Hepatocyte (in vitro differentiated cells): ENCODE measurements at regions not wholly inside any gene's neighbourhood (a gene's known extent, or its start where the extent isn't known, plus 50 kb on each side); places are given as distances from the start of the nearest gene placed in this dataset.

Source experiments
- EZH2 ChIP-seq: fragments of 200-600 bp; sonication (generic); IDR thresholded peaks from 2 replicates; pipeline ENCODE4 v1.6.1; 2016; ENCODE audit warnings: antibody characterized with exemption, mild to moderate bottlenecking, borderline replicate concordance
- EZH2phosphoT487 ChIP-seq: fragments of 200-600 bp; sonication (generic); IDR thresholded peaks from one replicate; pipeline ENCODE4 v1.6.1; 2018; ENCODE audit warnings: antibody characterized with exemption, mild to moderate bottlenecking, low read depth, moderate library complexity; ENCODE audit not compliant: unreplicated experiment, severe bottlenecking
- TF ChIP-seq, protein P1 (sequence below): fragments of 200-600 bp; sonication (generic); IDR thresholded peaks from 2 replicates; pipeline ENCODE4 v1.5.1; 2016; ENCODE audit warnings: antibody characterized with exemption, mild to moderate bottlenecking; ENCODE audit not compliant: poor library complexity

DNA sequence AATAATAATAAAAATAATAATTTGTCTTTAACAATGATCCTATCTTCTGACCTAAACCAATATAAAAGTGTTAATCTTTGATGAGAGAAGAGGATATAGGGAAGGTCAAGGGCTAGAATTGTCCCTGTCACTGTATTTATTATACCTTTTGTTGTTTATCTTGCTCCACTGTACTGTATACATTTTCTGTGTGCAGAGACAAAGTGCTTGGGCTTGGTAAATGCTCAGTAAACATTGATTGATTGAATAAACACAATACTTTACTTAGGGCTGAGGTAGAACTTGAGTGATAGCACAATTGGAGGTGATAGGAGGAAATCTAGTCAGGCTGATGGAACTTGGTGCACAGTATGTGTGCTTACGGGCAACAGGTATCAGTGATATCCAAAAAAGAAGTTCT is 161.2 kb downstream of the ARRDC3 start:
- TF ChIP-seq, protein P1, sequence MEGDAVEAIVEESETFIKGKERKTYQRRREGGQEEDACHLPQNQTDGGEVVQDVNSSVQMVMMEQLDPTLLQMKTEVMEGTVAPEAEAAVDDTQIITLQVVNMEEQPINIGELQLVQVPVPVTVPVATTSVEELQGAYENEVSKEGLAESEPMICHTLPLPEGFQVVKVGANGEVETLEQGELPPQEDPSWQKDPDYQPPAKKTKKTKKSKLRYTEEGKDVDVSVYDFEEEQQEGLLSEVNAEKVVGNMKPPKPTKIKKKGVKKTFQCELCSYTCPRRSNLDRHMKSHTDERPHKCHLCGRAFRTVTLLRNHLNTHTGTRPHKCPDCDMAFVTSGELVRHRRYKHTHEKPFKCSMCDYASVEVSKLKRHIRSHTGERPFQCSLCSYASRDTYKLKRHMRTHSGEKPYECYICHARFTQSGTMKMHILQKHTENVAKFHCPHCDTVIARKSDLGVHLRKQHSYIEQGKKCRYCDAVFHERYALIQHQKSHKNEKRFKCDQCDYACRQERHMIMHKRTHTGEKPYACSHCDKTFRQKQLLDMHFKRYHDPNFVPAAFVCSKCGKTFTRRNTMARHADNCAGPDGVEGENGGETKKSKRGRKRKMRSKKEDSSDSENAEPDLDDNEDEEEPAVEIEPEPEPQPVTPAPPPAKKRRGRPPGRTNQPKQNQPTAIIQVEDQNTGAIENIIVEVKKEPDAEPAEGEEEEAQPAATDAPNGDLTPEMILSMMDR, result no peak
- TF ChIP-seq EZH2, result no peak
- TF ChIP-seq EZH2phosphoT487, result no peak
